CD8-positive, alpha-beta memory T cell (primary cell): ENCODE measurements at regions not wholly inside any gene's neighbourhood (a gene's known extent, or its start where the extent isn't known, plus 50 kb on each side); places are given as distances from the start of the nearest gene placed in this dataset.
"Not testable (repeated sequence)": the region's sequence is repeated elsewhere in the genome, so short reads cannot be mapped to it uniquely, and the experiment has no call there.

ENCODE experiments used
- CTCF ChIA-PET: fragments of 350-600 bp; sonication (Branson Sonifier 250); formaldehyde crosslinking; loops from one replicate; lab custom pipeline; 2021; ENCODE audit warnings: antibody characterized with exemption; lab: Charles Lee
- POLR2A ChIA-PET: fragments of 350-600 bp; sonication (Branson Sonifier 250); formaldehyde crosslinking; loops from one replicate; lab custom pipeline; 2021; ENCODE audit warnings: antibody characterized with exemption; lab: Charles Lee
- DNase-seq, 5 donors: peaks; one replicate each; pipeline versions ENCODE4 v3.0.0 to v3.0.0-alpha.2; 2020 to 2022; ENCODE audit warnings: mixed read lengths in 1 of 5
- H3K27ac ChIP-seq: one replicate; pipeline ENCODE4 v1.7.0; 2013; ENCODE audit warnings: low read depth, mild to moderate bottlenecking, low read length, moderate library complexity
- H3K27me3 ChIP-seq: 2 replicates; pipeline ENCODE4 v1.7.0; 2013; ENCODE audit warnings: low read length, mild to moderate bottlenecking; ENCODE audit not compliant: insufficient read depth, poor library complexity, severe bottlenecking
- H3K36me3 ChIP-seq: 2 replicates; pipeline ENCODE4 v1.7.0; 2013; ENCODE audit warnings: mild to moderate bottlenecking, low read length, moderate library complexity; ENCODE audit not compliant: insufficient read depth
- H3K4me1 ChIP-seq: 2 replicates; pipeline ENCODE4 v1.7.0; 2013; ENCODE audit warnings: mild to moderate bottlenecking, low read length, moderate library complexity; ENCODE audit not compliant: insufficient read depth
- H3K4me3 ChIP-seq: 2 replicates; pipeline ENCODE4 v1.7.0; 2013; ENCODE audit warnings: mild to moderate bottlenecking, low read length
- H3K9me3 ChIP-seq: 2 replicates; pipeline ENCODE4 v1.7.0; 2013; ENCODE audit warnings: mild to moderate bottlenecking, low read length
- H3K27ac Mint-ChIP-seq, 8 donors: one replicate each; pipeline ENCODE4 v1.8.0; 2020 to 2021; ENCODE audit warnings: mixed read lengths in 8 of 8, mild to moderate bottlenecking in 6 of 8, inconsistent platforms in 3 of 8, moderate library complexity in 3 of 8
- H3K27me3 Mint-ChIP-seq, 2 donors: one replicate each; pipeline ENCODE4 v1.8.0; 2020 to 2021; ENCODE audit warnings: mixed read lengths in 2 of 2, mild to moderate bottlenecking in 1 of 2, moderate library complexity in 1 of 2
- H3K36me3 Mint-ChIP-seq, 3 donors: one replicate each; pipeline ENCODE4 v1.8.0; 2020 to 2021; ENCODE audit warnings: mixed read lengths in 3 of 3, inconsistent platforms in 1 of 3, mild to moderate bottlenecking in 1 of 3
- H3K4me1 Mint-ChIP-seq, 3 donors: one replicate each; pipeline ENCODE4 v1.8.0; 2020 to 2021; ENCODE audit warnings: mixed read lengths in 3 of 3, inconsistent platforms in 1 of 3, mild to moderate bottlenecking in 1 of 3
- H3K4me3 Mint-ChIP-seq, 7 donors: one replicate each; pipeline ENCODE4 v1.8.0; 2020 to 2021; ENCODE audit warnings: mixed read lengths in 7 of 7, mild to moderate bottlenecking in 6 of 7, moderate library complexity in 4 of 7, inconsistent platforms in 2 of 7
- H3K9me3 Mint-ChIP-seq, 5 donors: one replicate each; pipeline ENCODE4 v1.8.0; 2020 to 2022; ENCODE audit warnings: mixed read lengths in 5 of 5, mild to moderate bottlenecking in 3 of 5, moderate library complexity in 2 of 5, inconsistent platforms in 1 of 5

DNA sequence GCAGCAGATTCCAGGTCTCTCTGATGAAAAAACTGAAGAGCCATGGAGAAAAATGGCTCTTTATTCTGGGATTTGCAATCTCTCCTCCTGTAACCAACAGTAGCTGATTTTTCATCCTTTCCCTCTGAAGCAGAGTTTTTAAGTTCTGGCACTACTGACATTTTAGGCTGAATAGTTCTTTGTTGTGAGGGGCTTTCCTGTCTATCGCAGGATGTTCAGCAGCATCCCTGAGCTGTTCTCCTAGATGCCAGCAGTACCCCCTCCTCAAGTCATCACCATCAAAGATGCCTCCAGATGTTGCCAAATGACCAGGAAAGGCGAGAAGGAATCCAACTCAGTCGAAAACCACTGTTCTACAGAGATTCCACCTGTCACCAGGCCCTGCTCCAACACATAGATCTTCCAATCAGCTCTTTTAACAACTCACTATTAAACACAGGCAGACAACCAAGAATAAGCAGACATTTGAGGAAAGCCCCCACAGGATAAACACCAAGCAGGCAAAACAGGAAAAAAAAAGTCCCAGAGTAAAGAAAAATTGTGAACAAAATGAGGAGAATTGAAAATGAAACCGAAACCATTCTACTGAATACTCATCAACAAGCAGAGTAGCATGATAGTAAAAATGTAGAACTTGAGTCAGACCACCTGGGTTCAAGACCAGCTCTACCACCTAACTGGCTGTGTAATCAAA, 124.8 kb downstream of the MPP7 start:
- POLR2A ChIA-PET, result interaction anchor here (0.5 to 1.0 kb wide), 2 partner anchors 359 to 435 kb away, joined by 3 read pairs; no protein-coding TSS in a partner anchor
- Histone ChIP-seq H3K4me3 (peak overlapping the region; percentile 48), H3K9me3 (no peaks in the 10 kb centered on the region), H3K27ac (no peak overlapping the region), H3K4me1 (peaks cover 25% of the 10 kb centered on the region), H3K36me3 (no peaks in the 10 kb centered on the region), H3K27me3 (no peaks in the 10 kb centered on the region)
- H3K27me3 Mint-ChIP-seq, result no peaks in the 10 kb centered on the region
- CTCF ChIA-PET, result interaction anchor here (1.0 to 2.5 kb wide), 3 partner anchors 190 to 437 kb away, joined by 3 to 11 read pairs (median 3); no protein-coding TSS in a partner anchor
- DNase-seq, result peak in 2 of 5 donors; percentile 21 to 27
- H3K27ac Mint-ChIP-seq, result peak overlapping the region; percentile 60 to 99 (median 94)
- H3K36me3 Mint-ChIP-seq, result peaks cover 3 to 4% (median 3%) of the 10 kb centered on the region in 3 donors
- H3K9me3 Mint-ChIP-seq, result no peaks in the 10 kb centered on the region
- peak overlapping the region; percentile 84 to 95 (median 88) for H3K4me3 Mint-ChIP-seq
- peaks cover 29 to 50% (median 37%) of the 10 kb centered on the region in 3 donors for H3K4me1 Mint-ChIP-seq

DNA sequence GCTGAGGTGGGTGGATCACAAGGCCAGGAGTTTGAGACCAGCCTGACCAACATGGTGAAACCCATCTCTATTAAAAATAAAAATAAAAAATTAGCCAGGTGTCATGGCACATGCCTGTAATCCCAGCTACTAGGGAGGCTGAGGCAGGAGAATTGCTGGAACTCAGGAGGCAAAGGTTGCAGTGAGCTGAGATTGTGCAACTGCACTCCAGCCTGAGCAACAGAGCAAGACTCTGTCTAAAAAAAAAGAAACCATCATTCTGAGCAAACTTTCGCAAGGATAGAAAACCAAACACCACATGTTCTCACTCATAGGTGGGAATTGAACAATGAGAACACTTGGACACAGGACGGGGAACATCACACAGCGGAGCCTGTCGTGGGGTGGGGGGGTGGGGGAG, 126.4 kb downstream of the MPP7 start:
- DNase-seq, H3K36me3 ChIP-seq, H3K27me3 Mint-ChIP-seq, CTCF ChIA-PET, H3K9me3 ChIP-seq, H3K4me3 ChIP-seq, H3K36me3 Mint-ChIP-seq, H3K27me3 ChIP-seq, H3K9me3 Mint-ChIP-seq, H3K27ac ChIP-seq: not testable (repeated sequence)
- H3K4me1 ChIP-seq, result peaks cover 25% of the 10 kb centered on the region
- peaks cover 30 to 61% (median 32%) of the 10 kb centered on the region in 3 donors for H3K4me1 Mint-ChIP-seq
- POLR2A ChIA-PET, result interaction anchor here (0.9 kb wide), 1 partner anchor 434 kb away, joined by 3 read pairs; no protein-coding TSS in a partner anchor
- peak overlapping the region in 1 of 7 donors; percentile 57 for H3K4me3 Mint-ChIP-seq
- H3K27ac Mint-ChIP-seq, result peak overlapping the region in 2 of 8 donors; percentile 33 to 82

DNA sequence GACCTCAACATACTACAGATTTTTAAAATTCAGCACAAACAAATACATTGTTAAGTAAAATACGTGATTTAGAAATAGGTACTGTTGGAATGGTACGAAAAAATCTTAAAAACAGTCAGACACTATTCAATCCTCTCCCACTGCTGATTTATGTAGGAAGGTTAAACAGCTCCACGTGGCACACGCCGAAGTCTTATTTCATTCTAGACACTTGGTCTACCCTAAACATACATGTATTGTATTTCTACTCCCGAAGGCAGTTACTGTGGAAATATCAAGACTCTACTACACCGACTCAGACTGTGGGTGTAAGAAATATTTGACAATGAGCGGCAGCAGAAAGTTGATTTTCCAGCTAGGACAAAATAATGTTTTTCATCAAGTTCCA, 130.6 kb downstream of the MPP7 start:
- no peaks in the 10 kb centered on the region for H3K27me3 Mint-ChIP-seq
- Histone ChIP-seq H3K4me1 (peaks cover 5% of the 10 kb centered on the region), H3K4me3 (no peak overlapping the region), H3K27me3 (no peaks in the 10 kb centered on the region), H3K9me3 (no peaks in the 10 kb centered on the region), H3K27ac (no peak overlapping the region), H3K36me3 (no peaks in the 10 kb centered on the region)
- no peak overlapping the region for H3K27ac Mint-ChIP-seq
- CTCF ChIA-PET, result no interaction called here
- H3K36me3 Mint-ChIP-seq, result peaks cover 0 to 5% (median 2%) of the 10 kb centered on the region in 3 donors
- no peaks in the 10 kb centered on the region for H3K9me3 Mint-ChIP-seq
- peaks cover 26 to 60% (median 31%) of the 10 kb centered on the region in 3 donors for H3K4me1 Mint-ChIP-seq
- no peak overlapping the region for H3K4me3 Mint-ChIP-seq
- no peak for DNase-seq
- POLR2A ChIA-PET, result no interaction called here

DNA sequence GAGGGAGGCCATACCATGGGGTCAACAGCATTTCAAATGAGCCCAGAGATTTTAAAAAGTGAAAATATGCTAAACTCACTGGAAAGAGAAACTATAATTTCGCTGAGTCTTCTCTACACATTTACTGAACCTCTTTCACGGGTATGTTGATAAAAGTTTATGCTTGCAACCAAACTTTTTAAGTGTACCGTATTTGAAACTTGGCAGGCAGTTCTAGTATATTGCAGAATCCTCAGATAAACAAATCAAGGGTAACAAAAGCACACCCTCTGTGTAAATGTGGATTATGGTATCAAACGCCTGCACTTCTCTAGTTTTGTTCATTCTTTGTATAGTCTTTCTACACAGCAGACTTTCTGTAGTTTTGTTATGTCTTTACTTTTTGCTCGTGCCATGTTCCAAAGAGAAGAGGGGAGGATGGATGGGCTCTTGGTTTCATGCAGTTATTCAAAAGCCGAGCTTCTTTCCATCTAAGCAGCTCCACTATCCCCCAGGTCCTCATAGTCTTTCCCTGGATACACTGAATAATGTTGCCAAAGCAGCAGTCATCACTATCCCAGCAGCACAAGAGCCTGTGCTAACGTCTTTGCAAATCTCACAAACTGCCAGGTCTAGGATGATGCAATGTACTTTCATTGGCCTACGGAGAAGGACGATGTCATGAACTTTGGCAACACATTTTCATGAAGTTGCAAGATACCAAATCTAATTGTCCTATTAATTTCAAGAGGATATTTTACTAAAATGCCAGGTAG, 131.2 kb downstream of the MPP7 start:
- H3K27ac Mint-ChIP-seq, result no peak overlapping the region
- H3K4me3 Mint-ChIP-seq, result no peak overlapping the region
- no peaks in the 10 kb centered on the region for H3K27me3 Mint-ChIP-seq
- H3K36me3 Mint-ChIP-seq, result peaks cover 0 to 7% (median 2%) of the 10 kb centered on the region in 3 donors
- Histone ChIP-seq H3K4me3 (no peak overlapping the region), H3K27ac (no peak overlapping the region), H3K9me3 (no peaks in the 10 kb centered on the region), H3K36me3 (no peaks in the 10 kb centered on the region), H3K27me3 (no peaks in the 10 kb centered on the region), H3K4me1 (peaks cover 5% of the 10 kb centered on the region)
- DNase-seq, result no peak
- no peaks in the 10 kb centered on the region for H3K9me3 Mint-ChIP-seq
- CTCF ChIA-PET, result no interaction called here
- peaks cover 26 to 63% (median 31%) of the 10 kb centered on the region in 3 donors for H3K4me1 Mint-ChIP-seq
- POLR2A ChIA-PET, result no interaction called here

DNA sequence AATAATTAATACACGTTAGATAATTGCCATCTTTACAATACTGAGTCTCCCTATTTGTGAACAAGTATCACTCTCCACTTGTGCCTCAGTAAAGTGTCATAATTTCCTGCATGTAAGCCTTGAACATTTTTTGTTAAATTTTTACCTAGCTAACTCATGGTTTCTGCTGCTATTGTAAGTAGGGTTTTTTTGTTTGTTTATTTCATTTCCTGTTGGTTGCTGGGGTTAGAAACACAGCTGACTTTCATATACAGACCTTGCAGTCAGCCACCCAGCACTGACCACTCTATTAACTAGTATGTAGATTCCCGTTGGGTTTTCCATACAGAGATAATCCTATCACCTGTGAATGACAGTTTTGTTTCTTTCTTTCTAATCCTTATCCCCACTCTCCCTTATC, 133.3 kb downstream of the MPP7 start:
- H3K4me3 ChIP-seq, result no peak overlapping the region
- H3K9me3 ChIP-seq, result no peaks in the 10 kb centered on the region
- H3K27ac Mint-ChIP-seq, result no peak overlapping the region
- H3K4me1 ChIP-seq, result peaks cover 5% of the 10 kb centered on the region
- H3K9me3 Mint-ChIP-seq, result no peaks in the 10 kb centered on the region
- H3K4me1 Mint-ChIP-seq, result peaks cover 21 to 53% (median 23%) of the 10 kb centered on the region in 3 donors
- no peaks in the 10 kb centered on the region for H3K36me3 ChIP-seq
- no peak overlapping the region for H3K27ac ChIP-seq
- no peaks in the 10 kb centered on the region for H3K27me3 Mint-ChIP-seq
- no peak for DNase-seq
- no peaks in the 10 kb centered on the region for H3K27me3 ChIP-seq
- H3K36me3 Mint-ChIP-seq, result peaks cover 0 to 5% (median 2%) of the 10 kb centered on the region in 3 donors
- CTCF ChIA-PET, result no interaction called here
- POLR2A ChIA-PET, result interaction anchor here (0.6 kb wide), 1 partner anchor 62 kb away, joined by 3 read pairs; no protein-coding TSS in a partner anchor
- H3K4me3 Mint-ChIP-seq, result no peak overlapping the region

- no peaks in the 10 kb centered on the region for H3K4me1 ChIP-seq
- H3K27me3 Mint-ChIP-seq, result no peaks in the 10 kb centered on the region
- H3K4me3 ChIP-seq, result no peak overlapping the region
- no peak overlapping the region for H3K27ac ChIP-seq
- no peak for DNase-seq
- no peak overlapping the region for H3K27ac Mint-ChIP-seq
- H3K36me3 Mint-ChIP-seq, result peaks cover 9 to 31% (median 13%) of the 10 kb centered on the region in 3 donors
- H3K9me3 Mint-ChIP-seq, result peaks cover 0 to 5% (median 0%) of the 10 kb centered on the region in 5 donors
- POLR2A ChIA-PET, result interaction anchor here (0.5 kb wide), 1 partner anchor 40 kb away, joined by 3 read pairs; no protein-coding TSS in a partner anchor
- H3K4me3 Mint-ChIP-seq, result no peak overlapping the region
- peaks cover 18 to 46% (median 26%) of the 10 kb centered on the region in 3 donors for H3K4me1 Mint-ChIP-seq
- H3K9me3 ChIP-seq, result no peaks in the 10 kb centered on the region
- H3K27me3 ChIP-seq, result no peaks in the 10 kb centered on the region
- no peaks in the 10 kb centered on the region for H3K36me3 ChIP-seq
- CTCF ChIA-PET, result no interaction called here
Observed at GRCh38 chr10:28160866-28161405, 141.9 kb downstream of the MPP7 start.

- ChIA-PET POLR2A (no interaction called here), CTCF (interaction anchor here (1.0 kb wide), 1 partner anchor 8 kb away, joined by 3 read pairs; no protein-coding TSS in a partner anchor)
- Histone ChIP-seq H3K27me3 (no peaks in the 10 kb centered on the region), H3K9me3 (no peaks in the 10 kb centered on the region), H3K4me1 (no peaks in the 10 kb centered on the region), H3K27ac (no peak overlapping the region), H3K4me3 (no peak overlapping the region), H3K36me3 (no peaks in the 10 kb centered on the region)
- no peak for DNase-seq
- H3K4me3 Mint-ChIP-seq, result no peak overlapping the region
- H3K4me1 Mint-ChIP-seq, result peaks cover 12 to 59% (median 15%) of the 10 kb centered on the region in 3 donors
- peaks cover 5 to 22% (median 6%) of the 10 kb centered on the region in 3 donors for H3K36me3 Mint-ChIP-seq
- H3K27me3 Mint-ChIP-seq, result no peaks in the 10 kb centered on the region
- H3K27ac Mint-ChIP-seq, result no peak overlapping the region
- H3K9me3 Mint-ChIP-seq, result peaks cover 0 to 3% (median 0%) of the 10 kb centered on the region in 5 donors
Observed at GRCh38 chr10:28157379-28157778, 145.5 kb downstream of the MPP7 start.
